NCI-H526 (cell line): ENCODE measurements at regions not wholly inside any gene's neighbourhood (a gene's known extent, or its start where the extent isn't known, plus 50 kb on each side); places are given as distances from the start of the nearest gene placed in this dataset.
"Not testable (repeated sequence)": the region's sequence is repeated elsewhere in the genome, so short reads cannot be mapped to it uniquely, and the experiment has no call there.

ENCODE experiments used
- DNase-seq, 2 experiments: peaks; one replicate each; lab custom pipeline; 2025; lab: John Stamatoyannopoulos, UW

- DNase-seq = no peak
Measured at GRCh38 chr6:43885399-43886066, 115.5 kb downstream of the VEGFA start.

GRCh38 chr6:43884652-43885022, 114.6 kb downstream of the VEGFA start:
- DNase-seq = no peak

GRCh38 chr6:43883847-43884651, 114.0 kb downstream of the VEGFA start:
- no peak for DNase-seq

GRCh38 chr6:43882690-43883448, 112.9 kb downstream of the VEGFA start:
- DNase-seq = not testable (repeated sequence)

- DNase-seq = no peak
Measured at GRCh38 chr6:43880236-43881137, 110.5 kb downstream of the VEGFA start.

GRCh38 chr6:43879722-43880121, 109.7 kb downstream of the VEGFA start:
- DNase-seq = no peak

- DNase-seq = no peak
Measured at GRCh38 chr6:43878823-43879495, 108.9 kb downstream of the VEGFA start.

GRCh38 chr6:43878127-43878634, 108.2 kb downstream of the VEGFA start:
- DNase-seq = no peak

GRCh38 chr6:43877463-43878126, 107.6 kb downstream of the VEGFA start:
- DNase-seq = no peak

GRCh38 chr6:43877036-43877435, 107.0 kb downstream of the VEGFA start:
- DNase-seq = no peak

- DNase-seq = no peak
Measured at GRCh38 chr6:43876602-43877001, 106.6 kb downstream of the VEGFA start.

- no peak for DNase-seq
Measured at GRCh38 chr6:43875849-43876572, 106.0 kb downstream of the VEGFA start.

GRCh38 chr6:43874814-43875590, 105.0 kb downstream of the VEGFA start:
- no peak for DNase-seq

- peak; percentile 71 to 84 for DNase-seq
Measured at GRCh38 chr6:43873806-43874714, 104.0 kb downstream of the VEGFA start.

- DNase-seq = no peak
Measured at GRCh38 chr6:43871933-43872332, 101.9 kb downstream of the VEGFA start.

- no peak for DNase-seq
Measured at GRCh38 chr6:43871284-43871683, 101.3 kb downstream of the VEGFA start.

GRCh38 chr6:43870660-43871061, 100.7 kb downstream of the VEGFA start:
- DNase-seq = no peak
